Gastrocnemius medialis (tissue), 4 donors: ENCODE measurements at regions not wholly inside any gene's neighbourhood (a gene's known extent, or its start where the extent isn't known, plus 50 kb on each side); places are given as distances from the start of the nearest gene placed in this dataset.

Experiments used
- ATAC-seq, 2 donors: fragments of 150-250 bp; one replicate each; pipeline ENCODE4 v1.9.1; 2016
- DNase-seq, 2 donors: peaks; one replicate each; pipeline ENCODE4 v3.0.0-alpha.2; 2019
- H3K27ac ChIP-seq, 4 donors: fragments of 200-600 bp; sonication (generic); 1 replicate in 1 of 4; 2 replicates in 3 of 4; pipeline ENCODE4 v1.5.1; 2016 to 2018; ENCODE audit warnings: mild to moderate bottlenecking in 2 of 4, moderate library complexity in 1 of 4
- H3K27me3 ChIP-seq, 3 donors: fragments of 200-600 bp; sonication (generic) in 2 of 3; 1 replicate in 1 of 3; 2 replicates in 2 of 3; pipeline versions ENCODE4 v1.5.1 to v1.6.0; 2016 to 2019; ENCODE audit warnings: mild to moderate bottlenecking in 1 of 3, moderate library complexity in 1 of 3
- H3K36me3 ChIP-seq, 2 donors: fragments of 200-600 bp; sonication (generic) in 1 of 2; one replicate each; pipeline ENCODE4 v1.5.1; 2017 to 2018
- H3K4me1 ChIP-seq, 2 donors: fragments of 200-600 bp; sonication (generic) in 1 of 2; one replicate each; pipeline ENCODE4 v1.5.1; 2016 to 2017; ENCODE audit warnings: mild to moderate bottlenecking in 2 of 2
- H3K4me3 ChIP-seq, 4 donors: fragments of 200-600 bp; sonication (generic) in 3 of 4; 1 replicate in 1 of 4; 2 replicates in 3 of 4; pipeline ENCODE4 v1.5.1; 2016 to 2019; ENCODE audit warnings: mild to moderate bottlenecking in 2 of 4
- H3K9me3 ChIP-seq, 3 donors: fragments of 200-600 bp; sonication (generic) in 2 of 3; 1 replicate in 1 of 3; 2 replicates in 2 of 3; pipeline ENCODE4 v1.5.1; 2016 to 2019
- CTCF ChIP-seq, 5 experiments: fragments of 450-650 bp in 3 of 5; fragments of 200-600 bp in 2 of 5; sonication (generic) in 2 of 5; IDR thresholded peaks in 4 of 5; conservative IDR thresholded peaks in 1 of 5; 1 replicate in 4 of 5; 2 replicates in 1 of 5; pipeline ENCODE4 v1.5.1; 2016 to 2019; ENCODE audit warnings: antibody characterized with exemption in 5 of 5, mild to moderate bottlenecking in 3 of 5, moderate library complexity in 3 of 5
- POLR2A ChIP-seq, 2 donors: fragments of 450-650 bp; IDR thresholded peaks; one replicate each; pipeline ENCODE4 v1.6.1; 2017; ENCODE audit warnings: antibody characterized with exemption in 2 of 2, mild to moderate bottlenecking in 2 of 2, moderate library complexity in 2 of 2
- in situ Hi-C, 4 donors: fragments of 200-750 bp; cut with MboI; loops; one replicate each; pipeline versions ENCODE4 v1.15.0 to v1.8.0; 2017; ENCODE audit warnings: low sequenced_read_pairs in 4 of 4
- intact Hi-C: fragments of 100-400 bp; cut with DNase I; formaldehyde crosslinking; loops from one replicate; pipeline ENCODE4 v1.15.1; 2023; ENCODE audit warnings: low total_unique reads

DNA sequence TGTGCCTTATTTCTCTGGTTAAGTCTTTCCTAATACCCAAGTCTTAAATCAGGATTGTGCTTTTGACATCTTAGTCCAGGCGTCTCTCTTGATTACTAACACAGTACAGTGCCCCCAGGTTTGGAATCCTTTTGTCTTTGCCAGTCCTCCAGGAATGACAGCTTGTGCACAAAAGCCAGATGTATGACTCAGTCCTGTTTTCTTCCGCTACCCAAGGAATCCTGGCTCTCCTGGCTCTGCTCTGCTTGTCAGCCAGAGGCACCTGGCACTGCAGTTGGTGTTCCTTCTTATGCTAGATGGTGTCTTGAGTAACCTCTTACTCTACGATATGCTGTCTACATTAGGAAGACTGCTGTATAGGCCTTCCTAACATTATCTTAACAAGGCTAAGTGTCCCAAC is 728.2 kb upstream of the NECTIN3 start:
- no peaks in the 10 kb centered on the region for H3K4me1 ChIP-seq
- no peaks in the 10 kb centered on the region for H3K36me3 ChIP-seq
- no peak overlapping the region for H3K4me3 ChIP-seq
- no peaks in the 10 kb centered on the region for H3K27me3 ChIP-seq
- no peak overlapping the region for H3K27ac ChIP-seq
- in situ Hi-C loops = no loop called here
- TF ChIP-seq CTCF (IDR thresholded peaks at IDR 0.05 in 4 of 5, conservative IDR thresholded peaks at IDR 0.05 in 1 of 5) = no peak
- no peak for TF ChIP-seq POLR2A (IDR thresholded peaks at IDR 0.05)
- ATAC-seq (no peak), DNase-seq (no peak)
- intact Hi-C loops = no loop called here
- H3K9me3 ChIP-seq = no peaks in the 10 kb centered on the region

- intact Hi-C loops = no loop called here
- DNase-seq = no peak
These were observed 727.7 kb upstream of the NECTIN3 start for GRCh38 chr3:110343945-110344344.

DNA sequence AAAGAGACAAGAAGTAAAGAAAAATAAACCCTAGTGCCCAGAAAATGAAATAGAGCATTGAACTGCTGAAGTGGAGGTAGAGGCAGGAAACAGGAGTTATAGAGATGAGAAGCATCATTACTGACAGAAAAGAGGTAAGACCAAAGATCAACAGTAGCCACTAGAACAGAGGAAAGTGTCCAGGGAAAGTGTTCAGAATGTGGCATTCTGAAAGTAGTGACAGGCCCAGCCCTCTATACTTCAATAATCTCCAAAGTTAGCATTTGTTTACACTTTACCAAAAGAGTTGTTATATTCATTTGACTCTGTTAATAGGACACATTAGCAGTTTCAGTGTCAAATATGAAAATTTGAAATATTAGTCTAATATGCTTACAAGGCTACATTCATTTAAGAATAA is 727.1 kb upstream of the NECTIN3 start:
- no peak overlapping the region for H3K27ac ChIP-seq
- ATAC-seq = no peak
- DNase-seq = no peak
- H3K9me3 ChIP-seq = no peaks in the 10 kb centered on the region
- in situ Hi-C loops (no loop called here), intact Hi-C loops (no loop called here)
- no peaks in the 10 kb centered on the region for H3K4me1 ChIP-seq
- H3K36me3 ChIP-seq = no peaks in the 10 kb centered on the region
- H3K4me3 ChIP-seq = no peak overlapping the region
- TF ChIP-seq POLR2A (IDR thresholded peaks at IDR 0.05) (no peak), CTCF (IDR thresholded peaks at IDR 0.05 in 4 of 5, conservative IDR thresholded peaks at IDR 0.05 in 1 of 5) (no peak)
- no peaks in the 10 kb centered on the region for H3K27me3 ChIP-seq

More at GRCh38 chr3:110343945-110344344, 727.7 kb upstream of the NECTIN3 start:
- ATAC-seq = no peak
- Histone ChIP-seq H3K36me3 (no peaks in the 10 kb centered on the region), H3K27me3 (no peaks in the 10 kb centered on the region), H3K27ac (no peak overlapping the region), H3K4me3 (no peak overlapping the region), H3K9me3 (no peaks in the 10 kb centered on the region), H3K4me1 (no peaks in the 10 kb centered on the region)
- no peak for TF ChIP-seq CTCF (IDR thresholded peaks at IDR 0.05 in 4 of 5, conservative IDR thresholded peaks at IDR 0.05 in 1 of 5)
- no peak for TF ChIP-seq POLR2A (IDR thresholded peaks at IDR 0.05)
- in situ Hi-C loops = no loop called here

DNA sequence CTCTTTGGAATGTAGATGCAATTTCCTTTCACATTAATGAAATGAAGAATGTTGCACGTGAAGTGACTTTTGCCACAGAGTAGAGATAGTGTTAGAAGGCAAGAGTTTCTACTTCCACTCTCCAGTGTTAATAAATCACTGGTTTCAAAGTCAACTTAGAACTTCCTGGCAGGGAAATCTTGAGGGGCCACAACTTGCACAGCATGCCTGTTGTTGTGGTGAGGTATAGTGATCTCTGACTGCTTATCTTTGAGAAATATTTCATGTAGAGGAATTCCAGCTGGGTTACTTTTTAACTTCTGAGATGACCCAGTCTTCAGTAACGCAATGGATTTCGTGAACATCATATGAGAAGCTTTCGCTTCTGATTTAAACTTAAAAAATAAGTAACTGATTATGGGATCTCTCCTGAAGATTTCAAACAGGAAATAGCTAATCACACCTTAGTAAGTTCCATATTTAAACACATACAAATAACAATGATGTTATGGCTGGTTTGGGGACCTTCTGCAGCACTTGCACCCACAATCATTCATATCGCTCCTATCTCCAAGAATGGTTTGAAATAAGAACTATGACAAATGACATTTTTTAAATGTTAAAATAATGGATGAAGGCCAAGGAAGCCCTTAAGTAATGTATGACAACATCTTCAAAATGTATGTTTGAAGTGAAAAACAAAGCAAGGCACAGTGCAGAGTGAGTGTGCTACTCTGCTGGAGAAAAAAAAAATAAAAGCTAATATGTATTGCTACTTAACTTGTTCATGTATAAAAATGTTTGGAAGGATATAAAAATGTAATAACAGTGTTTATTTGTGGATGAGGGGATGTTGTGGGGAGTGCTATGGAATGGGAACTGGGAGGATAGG is 726.5 kb upstream of the NECTIN3 start:
- Histone ChIP-seq H3K9me3 (no peaks in the 10 kb centered on the region), H3K4me3 (no peak overlapping the region), H3K27me3 (no peaks in the 10 kb centered on the region), H3K27ac (no peak overlapping the region), H3K4me1 (no peaks in the 10 kb centered on the region), H3K36me3 (no peaks in the 10 kb centered on the region)
- TF ChIP-seq POLR2A (IDR thresholded peaks at IDR 0.05) (no peak), CTCF (IDR thresholded peaks at IDR 0.05 in 4 of 5, conservative IDR thresholded peaks at IDR 0.05 in 1 of 5) (no peak)
- no peak for DNase-seq
- in situ Hi-C loops (no loop called here), intact Hi-C loops (no loop called here)
- no peak for ATAC-seq
